ENCODE measurements at regions not wholly inside any gene's neighbourhood (a gene's known extent, or its start where the extent isn't known, plus 50 kb on each side); places are given as distances from the start of the nearest gene placed in this dataset.

DNA sequence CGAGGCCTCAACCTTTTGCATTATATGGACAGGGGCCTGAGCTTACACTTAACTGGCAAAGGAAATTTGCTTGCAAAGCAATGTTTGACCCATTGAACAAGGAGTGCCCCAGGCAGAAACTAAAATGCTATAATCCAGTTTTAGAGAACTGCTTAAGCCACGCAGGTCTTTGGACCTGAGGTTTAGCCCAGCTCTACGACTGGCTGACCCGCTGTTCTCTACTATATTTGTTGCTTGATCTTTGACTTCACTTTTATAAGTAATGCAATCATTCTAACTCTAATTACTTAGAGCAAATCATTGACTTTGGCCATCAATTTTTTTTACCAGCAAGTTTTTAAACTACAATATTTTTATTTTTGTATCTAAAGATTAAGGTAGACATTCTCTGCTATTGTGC lies 268.8 kb downstream of the MREG start:
- TF ChIP-seq, protein P1, sequence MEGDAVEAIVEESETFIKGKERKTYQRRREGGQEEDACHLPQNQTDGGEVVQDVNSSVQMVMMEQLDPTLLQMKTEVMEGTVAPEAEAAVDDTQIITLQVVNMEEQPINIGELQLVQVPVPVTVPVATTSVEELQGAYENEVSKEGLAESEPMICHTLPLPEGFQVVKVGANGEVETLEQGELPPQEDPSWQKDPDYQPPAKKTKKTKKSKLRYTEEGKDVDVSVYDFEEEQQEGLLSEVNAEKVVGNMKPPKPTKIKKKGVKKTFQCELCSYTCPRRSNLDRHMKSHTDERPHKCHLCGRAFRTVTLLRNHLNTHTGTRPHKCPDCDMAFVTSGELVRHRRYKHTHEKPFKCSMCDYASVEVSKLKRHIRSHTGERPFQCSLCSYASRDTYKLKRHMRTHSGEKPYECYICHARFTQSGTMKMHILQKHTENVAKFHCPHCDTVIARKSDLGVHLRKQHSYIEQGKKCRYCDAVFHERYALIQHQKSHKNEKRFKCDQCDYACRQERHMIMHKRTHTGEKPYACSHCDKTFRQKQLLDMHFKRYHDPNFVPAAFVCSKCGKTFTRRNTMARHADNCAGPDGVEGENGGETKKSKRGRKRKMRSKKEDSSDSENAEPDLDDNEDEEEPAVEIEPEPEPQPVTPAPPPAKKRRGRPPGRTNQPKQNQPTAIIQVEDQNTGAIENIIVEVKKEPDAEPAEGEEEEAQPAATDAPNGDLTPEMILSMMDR (IDR thresholded peaks at IDR 0.05): no peak
- TF ChIP-seq POLR2A (IDR thresholded peaks at IDR 0.05): no peak

All from right lobe of liver (tissue), 4 donors.